Gastrocnemius medialis (tissue), 4 donors: ENCODE measurements at regions not wholly inside any gene's neighbourhood (a gene's known extent, or its start where the extent isn't known, plus 50 kb on each side); places are given as distances from the start of the nearest gene placed in this dataset.

ENCODE experiments used
- CTCF ChIP-seq, 5 experiments: fragments of 450-650 bp in 3 of 5; fragments of 200-600 bp in 2 of 5; sonication (generic) in 2 of 5; IDR thresholded peaks in 4 of 5; conservative IDR thresholded peaks in 1 of 5; 1 replicate in 4 of 5; 2 replicates in 1 of 5; pipeline ENCODE4 v1.5.1; 2016 to 2019; ENCODE audit warnings: antibody characterized with exemption in 5 of 5, mild to moderate bottlenecking in 3 of 5, moderate library complexity in 3 of 5
- POLR2A ChIP-seq, 2 donors: fragments of 450-650 bp; IDR thresholded peaks; one replicate each; pipeline ENCODE4 v1.6.1; 2017; ENCODE audit warnings: antibody characterized with exemption in 2 of 2, mild to moderate bottlenecking in 2 of 2, moderate library complexity in 2 of 2

GRCh38 chr6:22468256-22468965 is 101.0 kb upstream of the HDGFL1 start:
- TF ChIP-seq CTCF (IDR thresholded peaks at IDR 0.05 in 4 of 5, conservative IDR thresholded peaks at IDR 0.05 in 1 of 5) (no peak), POLR2A (IDR thresholded peaks at IDR 0.05) (no peak)
